T-helper 1 cell (primary cell): ENCODE measurements at regions not wholly inside any gene's neighbourhood (a gene's known extent, or its start where the extent isn't known, plus 50 kb on each side); places are given as distances from the start of the nearest gene placed in this dataset.

Experiments used
- DNase-seq, 5 donors: peaks; one replicate each; pipeline ENCODE4 v3.0.0-alpha.2; 2012 to 2020

DNA sequence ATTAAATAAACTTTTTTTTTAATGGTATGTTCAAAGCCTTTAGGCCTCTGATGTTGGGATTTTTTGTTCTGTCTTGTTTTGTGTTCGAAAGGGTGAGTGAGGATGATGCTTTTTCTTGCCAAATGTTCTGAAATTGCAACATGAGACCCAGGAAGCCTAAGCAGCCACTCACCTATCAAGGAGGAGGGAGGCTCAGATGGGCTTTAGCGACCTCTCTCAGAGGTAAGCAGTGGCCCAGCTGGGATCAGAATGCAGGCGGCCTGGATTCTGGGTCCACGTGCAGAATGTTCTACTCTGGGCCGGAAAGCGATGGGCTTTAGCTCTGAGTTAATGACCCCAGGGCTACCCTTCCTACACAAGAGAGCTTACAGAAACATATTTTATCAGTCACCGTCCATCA lies 386.6 kb downstream of the SOX9 start:
- DNase-seq: no peak

DNA sequence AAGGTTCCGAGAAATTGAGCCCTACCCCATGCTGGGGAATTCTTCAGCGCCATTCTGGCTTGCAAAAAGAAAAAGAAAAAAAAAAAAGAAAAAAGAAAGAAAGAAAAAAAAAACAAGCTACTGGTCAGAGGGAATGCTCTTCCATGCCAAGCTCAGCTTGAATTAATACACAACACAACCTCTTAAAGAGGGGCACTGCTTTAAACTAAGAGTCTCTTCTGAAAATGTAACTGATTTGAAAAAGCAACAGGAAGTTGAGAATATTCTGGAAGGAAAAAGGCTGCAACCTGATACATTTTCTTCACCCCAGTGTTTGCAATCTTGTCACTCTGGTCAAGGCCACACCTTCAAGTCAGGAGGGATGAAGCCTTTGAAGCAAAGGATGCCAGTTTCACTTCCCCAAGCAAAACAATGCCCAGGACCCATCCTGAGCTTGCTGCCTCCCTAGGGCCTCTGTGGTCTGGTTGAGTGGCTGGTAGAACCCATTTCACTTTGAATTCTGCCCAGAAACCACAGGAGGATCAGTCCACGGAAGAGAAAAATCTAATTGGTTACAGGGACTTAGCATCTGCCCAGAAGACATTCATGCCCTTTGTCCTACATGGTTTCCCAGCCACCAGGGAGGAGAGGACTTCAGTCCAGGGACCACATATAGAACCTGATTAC lies 389.7 kb downstream of the SOX9 start:
- no peak for DNase-seq

DNA sequence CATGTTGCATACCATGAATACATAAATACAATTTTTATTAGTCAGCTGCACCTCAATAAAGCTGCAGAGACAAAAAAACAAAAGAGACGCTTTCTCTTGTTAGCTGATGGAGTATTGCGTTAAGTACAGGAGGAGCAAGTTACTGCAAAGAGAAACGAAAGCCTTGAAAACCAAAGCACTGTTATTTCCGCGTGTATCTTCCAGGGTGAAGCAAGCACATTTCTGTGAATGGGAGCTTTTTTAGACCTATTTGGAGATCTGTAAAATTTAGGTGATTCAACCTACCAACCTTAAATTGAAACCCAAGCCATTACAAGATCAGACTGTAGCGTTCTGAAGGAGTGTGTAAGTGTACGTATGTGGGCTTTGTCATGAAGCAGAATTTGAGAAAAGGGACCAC lies 390.4 kb downstream of the SOX9 start:
- DNase-seq: no peak

DNA sequence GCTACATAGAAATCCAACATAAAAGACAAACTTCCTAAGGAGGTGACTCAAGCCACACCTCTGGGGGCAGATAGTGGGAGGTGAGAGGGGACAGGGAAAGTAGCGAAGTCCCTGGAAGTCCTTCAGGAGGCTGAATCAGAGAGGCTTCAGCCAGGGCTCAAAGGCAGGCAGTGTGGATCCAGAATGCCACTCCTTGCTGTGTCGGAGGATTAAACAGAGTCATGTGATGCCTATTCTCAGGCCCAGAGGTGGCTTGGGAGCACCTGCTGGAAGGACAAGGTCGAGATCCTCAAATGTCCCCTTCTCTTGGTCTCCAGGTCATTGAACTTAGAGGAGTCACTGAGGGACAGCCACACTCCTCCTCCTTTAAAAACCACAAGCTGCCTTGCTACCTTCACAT lies 391.1 kb downstream of the SOX9 start:
- DNase-seq: no peak

DNA sequence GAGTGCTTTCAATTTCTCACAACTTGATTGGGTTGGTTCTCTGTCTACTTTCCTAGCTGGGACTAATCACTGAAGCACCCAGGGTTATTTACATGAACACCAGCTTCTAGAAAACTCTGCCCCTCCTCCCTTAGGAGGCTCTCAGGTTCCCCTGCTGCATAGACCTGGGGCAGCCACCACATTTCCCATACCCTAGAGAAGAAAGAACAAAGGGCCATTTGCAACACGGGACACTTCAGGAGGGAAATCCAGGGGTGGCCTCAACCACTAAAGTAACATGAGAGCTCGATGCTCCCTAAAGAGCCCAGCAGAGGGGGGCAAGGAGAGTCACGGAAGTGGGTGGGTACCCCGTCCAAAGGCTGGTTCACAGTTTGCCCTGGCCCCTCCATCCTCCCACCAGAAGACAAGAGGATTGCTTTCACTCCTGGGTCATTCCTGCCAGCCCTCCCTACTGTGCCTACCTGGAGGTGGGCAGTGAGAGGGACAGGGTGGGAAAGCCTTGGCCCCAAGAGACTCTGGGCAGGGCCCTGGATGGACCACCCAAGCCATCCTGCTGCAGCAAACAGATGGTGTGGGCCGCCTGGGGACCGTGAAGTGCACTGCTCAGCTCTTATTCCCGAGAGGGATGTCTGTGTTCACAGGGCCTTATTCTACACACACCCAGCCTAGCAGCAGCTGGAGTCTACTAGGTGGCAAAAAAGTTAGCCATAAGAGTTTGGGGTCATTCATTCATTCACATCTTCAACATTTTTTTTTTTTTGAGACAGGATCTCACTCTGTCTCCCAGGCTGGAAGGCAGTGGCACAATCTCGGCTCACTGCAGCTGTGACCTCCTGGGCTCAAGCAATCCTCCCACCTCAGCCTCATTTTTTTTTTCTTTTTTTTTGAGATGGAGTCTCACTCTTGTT lies 392.1 kb downstream of the SOX9 start:
- DNase-seq: no peak

DNA sequence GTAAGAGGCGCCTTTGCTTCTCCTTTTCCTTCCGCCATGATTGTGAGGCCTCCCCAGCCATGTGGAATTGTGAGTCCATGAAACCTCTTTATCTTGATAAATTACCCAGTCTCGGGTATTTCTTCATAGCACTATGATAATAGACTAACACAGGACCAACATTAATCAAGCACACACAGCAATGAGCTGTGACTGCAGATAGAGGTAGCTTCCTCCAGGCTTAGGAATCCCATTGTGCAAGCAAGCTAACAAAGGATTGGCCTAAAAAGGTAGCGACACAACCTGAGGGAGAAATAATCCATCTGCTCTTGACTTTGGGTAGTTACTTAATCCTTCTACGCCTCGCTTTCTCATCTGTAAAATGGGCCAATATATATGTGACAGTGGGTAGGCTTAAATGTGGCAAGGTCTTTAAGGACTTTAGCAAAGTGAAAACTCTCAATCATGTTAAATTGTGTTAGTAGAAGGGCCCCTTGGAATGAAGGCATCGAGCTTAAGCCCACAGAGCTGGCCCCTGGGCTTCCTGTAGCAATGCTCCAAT lies 393.6 kb downstream of the SOX9 start:
- no peak for DNase-seq

DNA sequence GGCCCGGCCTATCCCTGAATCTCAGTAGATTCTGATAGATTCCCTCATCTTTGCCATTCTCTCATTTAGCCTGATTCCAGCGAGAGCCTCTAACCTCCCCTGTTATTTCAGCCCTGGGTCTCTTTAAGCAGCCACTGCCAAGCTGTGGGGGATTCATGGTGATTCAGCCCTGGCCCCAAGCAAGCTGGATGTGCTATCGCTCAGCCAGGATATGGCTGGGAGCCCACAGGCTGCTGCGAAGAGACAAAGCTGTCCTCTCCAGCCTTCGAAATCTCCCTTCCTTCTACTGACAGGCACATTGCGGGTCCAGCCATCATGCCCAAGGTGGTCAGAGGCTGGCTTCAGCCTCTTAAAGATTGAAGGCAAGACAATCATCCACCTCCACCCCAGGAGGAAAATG lies 394.1 kb downstream of the SOX9 start:
- no peak for DNase-seq

DNA sequence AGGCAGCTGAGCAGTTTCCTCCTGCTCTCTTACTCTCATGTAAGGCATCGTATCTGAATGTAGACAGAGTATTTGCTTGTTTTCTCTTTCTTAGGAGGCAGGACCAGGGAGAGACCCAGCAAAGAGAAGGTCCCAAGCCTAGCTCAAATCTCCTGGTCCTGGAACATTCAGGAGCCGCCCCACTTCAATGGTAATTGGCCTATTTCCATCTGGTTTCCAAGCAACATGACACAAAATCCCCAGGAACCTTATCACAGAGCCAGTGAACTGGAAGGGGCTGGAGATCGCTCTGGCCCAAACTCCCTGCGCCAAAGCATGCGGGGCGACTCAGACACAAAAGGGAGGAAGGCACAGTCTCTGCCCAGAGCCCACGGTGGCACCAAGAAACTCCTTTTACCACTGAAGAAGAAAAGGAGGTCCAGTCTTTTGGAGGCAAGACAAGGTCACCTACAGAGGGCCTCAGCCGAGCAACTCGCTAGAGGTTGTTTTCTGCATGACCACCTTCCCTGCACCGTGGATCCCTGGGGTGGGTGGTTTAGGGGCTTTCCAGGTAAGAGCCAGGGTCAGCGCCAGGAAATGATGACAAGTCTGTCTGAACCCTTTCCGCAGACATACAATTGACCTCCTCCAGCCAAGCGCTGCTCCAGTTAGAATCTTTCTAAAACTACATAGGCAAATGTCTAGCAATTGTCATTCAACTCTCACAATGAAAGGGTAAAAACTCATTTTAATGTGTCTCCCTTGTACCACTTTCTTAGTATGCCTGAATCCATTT lies 394.7 kb downstream of the SOX9 start:
- no peak for DNase-seq

DNA sequence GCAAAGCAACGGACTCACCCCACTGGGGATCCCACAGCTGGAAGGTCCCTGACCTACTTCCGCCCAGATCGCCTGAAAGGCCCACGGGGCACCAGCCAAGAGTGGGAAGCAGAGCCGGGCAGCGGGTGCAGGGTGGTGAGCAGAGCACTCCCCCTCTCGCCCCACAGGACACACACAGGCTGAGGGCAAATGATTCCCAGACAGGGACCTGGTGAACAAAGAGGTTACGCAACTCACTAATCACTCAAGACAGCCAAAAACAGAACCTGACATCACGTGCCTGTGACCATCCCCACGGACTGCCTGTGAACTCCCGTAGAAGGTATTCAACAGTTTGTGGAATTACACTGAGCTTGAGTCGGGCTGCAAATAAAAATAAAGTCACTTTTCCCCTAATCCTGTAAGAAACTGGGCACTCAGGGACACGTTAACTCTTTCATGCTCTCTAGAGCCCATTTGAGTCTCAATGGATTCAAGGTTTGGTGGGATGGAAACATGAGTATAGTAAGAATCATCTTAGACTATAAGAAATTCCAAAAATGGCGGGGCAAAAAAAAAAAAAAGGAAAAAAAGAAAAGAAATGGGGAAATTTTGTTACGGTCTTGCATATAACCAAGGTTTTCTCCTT lies 396.1 kb downstream of the SOX9 start:
- no peak for DNase-seq

DNA sequence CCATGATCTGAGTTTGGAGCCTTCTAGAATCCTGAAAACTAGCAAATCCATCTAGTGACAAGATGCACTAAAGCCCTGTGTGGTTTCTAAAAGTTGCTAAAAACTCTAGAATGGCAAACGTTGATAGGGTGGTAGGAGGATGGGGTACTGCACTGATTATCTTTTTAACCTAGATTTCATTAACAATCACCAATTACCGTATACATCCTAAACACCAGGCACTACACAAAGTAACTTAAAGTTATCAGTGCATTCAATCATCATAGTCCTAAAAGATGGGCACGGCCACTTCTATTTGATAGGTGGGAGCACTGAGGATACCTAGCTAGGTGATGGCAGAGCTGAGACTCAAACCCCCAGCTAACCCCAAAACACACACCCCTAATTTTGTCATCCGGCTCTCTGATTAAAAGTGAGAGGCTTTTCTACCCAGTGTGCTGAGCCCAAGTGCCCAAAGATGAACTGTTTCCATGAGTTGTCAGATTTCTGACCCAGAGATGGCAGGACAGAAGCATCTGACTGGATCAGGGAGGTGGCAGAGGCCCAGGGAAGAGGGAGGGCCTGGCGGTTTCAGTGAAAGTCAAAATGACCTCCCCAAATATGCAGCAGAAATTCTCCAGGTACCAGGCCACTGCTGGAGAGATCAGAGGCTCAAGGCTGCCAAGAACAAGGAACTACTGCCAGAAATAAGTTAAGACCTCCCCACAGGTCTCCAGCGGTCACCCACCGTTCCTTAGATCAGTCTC lies 396.8 kb downstream of the SOX9 start:
- no peak for DNase-seq

DNA sequence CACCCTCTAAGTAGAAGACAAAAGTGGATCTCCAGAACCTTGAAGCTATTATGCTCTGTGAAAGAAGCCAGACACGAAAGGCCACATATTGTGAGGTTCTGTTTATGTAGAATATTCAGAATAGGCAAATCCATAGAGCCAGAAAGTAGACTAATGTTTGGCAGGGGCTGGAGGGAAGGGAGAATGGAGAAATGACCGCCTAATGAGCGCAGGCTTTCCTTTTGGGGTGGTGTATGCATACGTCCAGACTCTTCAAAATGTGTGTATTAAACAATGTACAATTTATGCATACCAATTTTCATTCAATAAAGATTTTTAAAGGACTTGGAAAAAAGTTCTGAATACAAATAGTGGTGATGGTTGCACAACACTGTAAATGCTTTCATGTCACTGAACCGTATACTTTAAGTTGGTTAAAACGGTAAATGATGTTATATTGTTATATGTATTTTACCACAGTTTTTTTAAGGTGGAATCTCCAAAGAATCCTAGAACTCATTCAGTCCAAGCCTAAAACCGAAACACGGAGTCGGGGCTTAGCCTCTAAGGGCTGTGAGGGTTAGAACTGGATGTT lies 397.4 kb downstream of the SOX9 start:
- no peak for DNase-seq

DNA sequence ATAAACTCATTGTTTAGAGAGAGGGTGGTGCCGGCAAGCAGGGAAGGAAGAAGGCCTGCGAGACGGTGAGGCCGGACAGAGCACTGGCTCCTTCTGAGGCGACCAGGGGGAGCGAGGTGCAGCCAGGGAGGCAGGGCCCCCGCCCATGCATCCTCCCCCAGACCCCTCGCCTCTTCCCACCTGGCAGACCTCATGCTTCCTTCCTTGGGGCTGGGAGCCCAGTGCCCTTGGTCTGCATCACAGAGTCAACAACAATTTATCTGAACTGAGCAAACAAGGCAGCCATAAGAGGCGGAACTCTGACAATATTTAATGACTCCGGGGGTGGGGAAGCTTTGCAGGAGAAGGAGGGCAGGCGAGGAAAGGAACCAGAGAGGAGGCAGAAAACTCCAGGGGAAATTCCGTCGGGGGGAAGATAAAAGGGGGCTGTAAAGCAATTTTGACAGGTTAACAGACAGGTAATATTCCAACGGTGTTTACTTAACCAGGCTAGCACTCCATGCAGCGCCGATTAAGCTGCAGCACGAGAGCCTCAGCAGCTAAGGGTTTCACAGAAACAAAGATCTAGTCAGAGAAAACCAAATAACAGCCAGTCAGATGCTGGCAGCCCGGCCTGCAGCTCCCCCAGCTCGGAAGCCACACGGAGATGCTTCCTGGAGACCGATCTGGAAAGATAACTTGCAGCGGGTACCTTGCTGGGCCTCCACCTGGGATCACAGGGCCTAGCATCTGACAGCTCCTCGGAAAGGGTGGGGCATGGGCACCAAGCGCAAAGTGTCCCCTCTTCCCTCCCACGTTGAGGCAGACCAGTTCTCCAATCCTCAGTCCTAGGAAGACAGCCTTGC lies 398.2 kb downstream of the SOX9 start:
- DNase-seq: no peak

DNA sequence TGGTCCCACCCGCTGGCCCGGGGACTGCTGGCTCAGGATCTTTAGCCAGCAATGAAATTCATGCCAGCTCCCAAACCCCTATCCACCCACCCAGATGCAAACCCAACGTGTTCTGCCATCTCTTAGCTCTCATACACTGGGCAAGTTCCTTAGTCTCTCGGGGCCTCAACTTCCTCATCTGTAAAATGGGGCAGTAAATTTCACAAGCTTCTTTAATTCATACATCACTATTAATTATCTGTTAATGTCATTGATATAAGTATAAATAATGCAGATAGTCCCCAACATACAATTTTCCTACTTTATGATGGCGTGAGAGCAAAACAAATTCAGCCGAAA lies 398.7 kb downstream of the SOX9 start:
- DNase-seq: no peak

DNA sequence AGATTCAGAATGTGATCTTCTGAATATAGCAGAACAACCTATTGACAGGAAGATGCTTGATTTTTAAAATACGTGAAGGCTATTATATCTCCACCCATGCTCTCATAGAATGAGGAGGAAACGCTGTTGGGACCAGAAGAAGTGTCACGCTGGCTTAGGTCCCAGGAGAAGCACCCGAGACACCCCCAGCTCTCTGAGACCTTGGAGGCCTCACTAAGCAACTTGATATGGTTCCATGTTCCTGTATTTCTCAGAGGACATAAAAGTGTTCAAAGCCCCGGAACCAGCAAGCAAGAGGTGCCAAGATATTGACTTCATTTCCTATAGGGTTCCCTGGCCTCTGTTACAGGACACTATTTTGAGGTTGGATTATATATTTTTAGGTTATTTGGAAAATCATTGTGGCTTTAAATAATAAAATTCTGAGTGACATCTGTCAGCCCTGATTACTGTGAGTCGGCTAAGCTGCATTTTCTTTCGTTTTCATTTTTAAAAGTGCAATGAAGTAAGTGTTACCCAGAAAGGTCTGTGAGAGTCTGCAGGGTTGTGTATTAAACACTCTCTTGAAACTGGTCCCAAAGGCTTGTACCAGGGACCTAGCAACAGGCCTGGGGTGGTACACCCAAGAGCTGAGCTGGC lies 400.0 kb downstream of the SOX9 start:
- no peak for DNase-seq

DNA sequence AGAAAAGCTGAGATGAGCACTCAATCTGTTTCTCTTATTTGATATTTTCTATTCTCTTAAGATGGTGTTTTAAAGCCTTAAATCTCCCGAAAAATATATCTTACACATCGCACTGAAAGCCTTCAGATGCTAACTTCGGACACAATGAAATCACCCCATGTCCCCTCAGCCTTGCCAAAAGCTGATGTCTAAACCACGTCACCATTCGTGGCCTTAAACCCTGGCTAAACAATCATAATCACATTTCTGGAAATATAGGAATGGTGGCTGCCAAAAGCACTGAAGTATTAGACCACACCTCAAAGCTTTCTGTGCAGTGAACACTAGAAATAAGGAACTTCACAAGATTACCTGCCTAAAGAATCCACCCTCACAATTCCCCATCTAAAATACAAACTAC lies 402.7 kb downstream of the SOX9 start:
- DNase-seq: no peak

DNA sequence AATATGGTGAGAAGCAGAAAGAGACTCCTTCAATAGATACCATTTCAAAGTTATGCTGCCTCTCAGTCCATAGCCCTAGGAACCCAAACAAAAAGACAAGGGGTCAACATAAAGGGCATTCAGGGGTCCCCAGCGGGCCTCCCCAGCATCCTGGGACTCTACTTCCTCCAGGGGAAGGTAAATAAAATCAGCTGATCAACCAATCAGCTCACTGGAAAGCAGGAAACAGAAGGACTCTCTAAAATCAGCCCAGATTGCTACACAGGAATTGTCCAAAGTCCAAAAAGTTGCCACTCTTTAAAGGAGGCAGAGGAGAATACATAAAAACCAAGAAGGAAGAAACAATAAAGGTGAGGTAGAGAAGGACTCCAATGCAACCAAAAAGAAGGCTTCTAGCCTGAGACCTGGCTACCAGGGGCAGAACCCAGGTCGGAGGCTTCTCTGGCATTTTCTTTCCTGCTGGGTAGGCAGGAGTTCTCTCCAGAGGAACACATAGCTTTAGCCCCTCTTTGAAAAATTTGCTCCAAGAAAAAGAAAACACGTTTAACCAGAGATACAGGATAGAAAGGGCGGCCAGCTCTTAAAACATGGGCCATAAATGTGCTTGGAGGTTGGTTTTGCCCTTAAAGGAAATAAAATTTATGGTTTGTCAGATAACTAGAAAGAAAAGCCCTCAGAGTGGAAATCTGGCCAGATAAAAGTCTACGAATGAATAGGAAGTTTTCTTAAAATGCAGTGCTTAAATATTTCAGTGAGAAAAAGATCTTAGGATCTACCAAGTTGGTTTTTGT lies 404.6 kb downstream of the SOX9 start:
- no peak for DNase-seq

DNA sequence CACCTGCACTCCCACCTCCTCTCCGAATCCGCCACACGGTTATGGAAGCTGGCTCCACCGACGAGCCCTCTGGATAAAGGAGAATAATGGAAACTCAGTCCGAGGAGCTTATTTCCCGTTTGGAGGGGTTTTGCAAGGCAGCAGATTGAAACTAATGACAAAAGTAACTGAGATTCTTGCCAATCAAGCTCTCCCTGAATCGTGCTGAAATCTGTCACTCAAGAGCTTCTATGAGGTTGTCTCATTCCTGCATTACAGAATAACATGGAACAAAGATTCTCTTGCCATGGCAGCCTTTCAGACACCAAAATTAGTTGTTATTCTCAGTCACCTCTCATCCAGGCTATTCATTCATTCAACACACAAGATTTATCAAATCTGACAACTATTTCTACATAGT lies 405.9 kb downstream of the SOX9 start:
- DNase-seq: no peak

DNA sequence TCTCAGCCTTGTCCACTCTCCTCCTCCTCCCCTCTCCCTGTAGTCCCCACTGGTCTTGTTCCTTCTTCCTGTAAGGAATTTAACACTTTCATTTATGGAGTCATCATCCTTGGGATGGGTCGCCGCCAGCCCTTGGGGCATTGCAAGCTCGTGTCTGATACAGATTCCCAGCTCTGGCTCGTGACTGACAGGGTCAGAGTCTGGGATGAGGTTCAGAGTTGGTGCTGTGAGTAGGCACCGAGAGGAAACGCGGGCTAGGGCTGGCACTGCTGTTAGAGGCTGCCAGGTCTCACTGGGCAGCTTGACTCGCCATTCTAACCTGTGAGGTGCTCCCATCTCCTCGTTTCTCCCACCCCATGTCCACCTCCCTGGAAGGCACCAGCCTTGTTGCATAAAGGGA lies 407.0 kb downstream of the SOX9 start:
- no peak for DNase-seq

DNA sequence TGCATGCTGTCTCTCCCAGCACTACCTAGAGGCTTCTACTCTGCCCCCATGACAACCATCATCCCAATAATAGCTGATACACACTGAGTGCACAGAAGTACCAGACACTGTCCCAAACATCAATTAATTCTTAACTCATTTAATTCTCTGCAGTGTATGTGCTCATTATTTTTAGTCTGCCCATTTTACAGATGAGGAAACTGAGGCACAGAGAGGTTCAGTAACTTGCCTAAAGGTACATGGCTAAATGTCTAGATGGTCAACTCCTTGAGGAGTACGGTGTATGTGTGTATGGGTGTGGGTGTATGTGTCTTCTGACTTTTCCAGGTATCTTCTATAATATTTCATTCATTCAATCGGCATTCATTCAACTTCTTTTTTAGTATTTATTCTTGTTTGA lies 407.9 kb downstream of the SOX9 start:
- DNase-seq: no peak

DNA sequence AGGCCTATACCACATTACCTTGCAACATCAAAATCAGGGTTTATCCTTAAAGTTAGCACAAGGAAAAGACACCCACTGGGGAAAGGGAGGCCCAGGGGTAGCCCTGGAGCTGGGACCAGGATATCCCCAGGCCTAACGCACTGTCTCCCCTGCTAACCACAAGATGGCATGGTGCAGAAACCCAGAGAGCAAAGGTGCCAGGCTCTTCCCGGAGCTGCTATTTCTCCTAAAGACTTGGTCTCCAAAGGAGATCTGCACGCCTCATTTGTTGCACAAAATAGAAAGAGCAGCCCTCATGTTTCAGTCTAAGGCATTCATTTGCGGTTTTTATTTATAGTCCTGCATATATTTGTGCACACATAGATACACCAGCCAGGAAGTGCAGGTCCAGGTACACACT lies 408.6 kb downstream of the SOX9 start:
- DNase-seq: no peak
